Uterus (tissue), 2 donors: ENCODE measurements at regions not wholly inside any gene's neighbourhood (a gene's known extent, or its start where the extent isn't known, plus 50 kb on each side); places are given as distances from the start of the nearest gene placed in this dataset.

Source experiments
- POLR2A ChIP-seq, 2 donors: fragments of 450-650 bp; IDR thresholded peaks; one replicate each; pipeline ENCODE4 v1.6.1; 2016; ENCODE audit warnings: antibody characterized with exemption in 2 of 2, mild to moderate bottlenecking in 1 of 2, moderate library complexity in 1 of 2
- TF ChIP-seq, protein P1 (sequence below), 4 experiments: fragments of 200-600 bp in 2 of 4; fragments of 450-650 bp in 2 of 4; sonication (generic) in 2 of 4; IDR thresholded peaks; one replicate each; pipeline ENCODE4 v1.5.1; 2016 to 2019; ENCODE audit warnings: antibody characterized with exemption in 4 of 4, mild to moderate bottlenecking in 2 of 4, moderate library complexity in 1 of 4

DNA sequence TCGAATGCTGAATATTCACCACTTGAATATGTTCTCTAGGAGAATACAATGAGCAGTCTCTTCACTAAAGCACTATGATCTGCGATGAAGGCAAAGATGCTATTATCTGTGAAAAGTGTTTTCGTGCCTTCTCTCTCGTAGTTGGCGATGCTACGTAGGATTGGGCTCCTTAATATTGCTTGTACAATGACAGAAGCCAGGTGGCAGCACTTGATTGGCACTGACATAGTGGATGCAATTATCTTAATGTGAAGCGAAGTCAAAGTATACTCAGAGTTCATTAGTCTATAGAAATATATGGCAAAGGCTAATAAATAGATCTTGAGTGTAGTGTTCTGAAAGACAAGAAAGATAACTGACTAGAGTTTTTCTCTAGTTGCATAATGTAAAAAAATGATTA lies 1135.7 kb upstream of the AGA start:
- TF ChIP-seq, protein P1, sequence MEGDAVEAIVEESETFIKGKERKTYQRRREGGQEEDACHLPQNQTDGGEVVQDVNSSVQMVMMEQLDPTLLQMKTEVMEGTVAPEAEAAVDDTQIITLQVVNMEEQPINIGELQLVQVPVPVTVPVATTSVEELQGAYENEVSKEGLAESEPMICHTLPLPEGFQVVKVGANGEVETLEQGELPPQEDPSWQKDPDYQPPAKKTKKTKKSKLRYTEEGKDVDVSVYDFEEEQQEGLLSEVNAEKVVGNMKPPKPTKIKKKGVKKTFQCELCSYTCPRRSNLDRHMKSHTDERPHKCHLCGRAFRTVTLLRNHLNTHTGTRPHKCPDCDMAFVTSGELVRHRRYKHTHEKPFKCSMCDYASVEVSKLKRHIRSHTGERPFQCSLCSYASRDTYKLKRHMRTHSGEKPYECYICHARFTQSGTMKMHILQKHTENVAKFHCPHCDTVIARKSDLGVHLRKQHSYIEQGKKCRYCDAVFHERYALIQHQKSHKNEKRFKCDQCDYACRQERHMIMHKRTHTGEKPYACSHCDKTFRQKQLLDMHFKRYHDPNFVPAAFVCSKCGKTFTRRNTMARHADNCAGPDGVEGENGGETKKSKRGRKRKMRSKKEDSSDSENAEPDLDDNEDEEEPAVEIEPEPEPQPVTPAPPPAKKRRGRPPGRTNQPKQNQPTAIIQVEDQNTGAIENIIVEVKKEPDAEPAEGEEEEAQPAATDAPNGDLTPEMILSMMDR (IDR thresholded peaks at IDR 0.05): no peak
- TF ChIP-seq POLR2A (IDR thresholded peaks at IDR 0.05): no peak
